Cardiac muscle cell (in vitro differentiated cells and primary cell): ENCODE measurements at regions not wholly inside any gene's neighbourhood (a gene's known extent, or its start where the extent isn't known, plus 50 kb on each side); places are given as distances from the start of the nearest gene placed in this dataset.
A peak's percentile ranks its signal among the peaks of the same experiment; 100 is the strongest.

Source experiments
- DNase-seq, 2 donors: peaks; one replicate each; pipeline versions ENCODE4 v3.0.0 to v3.0.0-alpha.2; 2010 to 2017; ENCODE audit warnings: low read depth in 1 of 2, low spot score in 1 of 2
- H3K27ac ChIP-seq: fragments of 200-600 bp; sonication (generic); 2 replicates; pipeline ENCODE4 v1.5.1; 2016
- H3K27me3 ChIP-seq: fragments of 200-600 bp; sonication (generic); 2 replicates; pipeline ENCODE4 v1.6.0; 2016; ENCODE audit warnings: control low read depth
- H3K36me3 ChIP-seq: fragments of 200-600 bp; sonication (generic); 2 replicates; pipeline ENCODE4 v1.5.1; 2016; ENCODE audit warnings: control low read depth
- H3K4me1 ChIP-seq: fragments of 200-600 bp; sonication (generic); 2 replicates; pipeline ENCODE4 v1.8.1; 2017; ENCODE audit warnings: low read depth, mild to moderate bottlenecking, mixed run types
- H3K4me3 ChIP-seq: fragments of 200-600 bp; sonication (generic); 2 replicates; pipeline ENCODE4 v1.5.1; 2016; ENCODE audit warnings: mild to moderate bottlenecking
- H3K9me3 ChIP-seq: fragments of 200-600 bp; sonication (generic); 2 replicates; pipeline ENCODE4 v1.5.1; 2017; ENCODE audit warnings: low read depth, mild to moderate bottlenecking, control low read depth
- TF ChIP-seq, protein P1 (sequence below): IDR thresholded peaks from 2 replicates; pipeline ENCODE4 v1.5.1; 2012; ENCODE audit warnings: low read depth, mild to moderate bottlenecking, low read length

DNA sequence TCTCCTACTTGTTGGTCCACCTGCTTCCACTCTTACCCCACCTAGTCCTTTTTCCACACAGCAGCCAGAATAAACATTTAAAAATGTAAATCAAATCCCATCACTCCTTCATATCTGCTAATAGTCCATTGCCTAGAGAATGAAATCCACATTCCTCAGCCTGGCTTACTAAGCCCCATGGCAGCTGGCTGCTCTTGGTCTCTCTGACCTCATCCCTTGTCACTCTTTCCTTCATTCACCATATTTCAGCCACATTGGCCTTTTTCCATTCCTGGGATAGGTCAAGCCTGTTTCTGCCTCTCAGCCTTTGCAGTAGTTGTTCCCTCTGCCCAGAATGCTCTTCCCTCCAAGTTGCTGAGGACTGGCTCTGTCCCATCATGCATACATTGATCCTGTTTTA, 512.8 kb downstream of the INSC start:
- TF ChIP-seq, protein P1, sequence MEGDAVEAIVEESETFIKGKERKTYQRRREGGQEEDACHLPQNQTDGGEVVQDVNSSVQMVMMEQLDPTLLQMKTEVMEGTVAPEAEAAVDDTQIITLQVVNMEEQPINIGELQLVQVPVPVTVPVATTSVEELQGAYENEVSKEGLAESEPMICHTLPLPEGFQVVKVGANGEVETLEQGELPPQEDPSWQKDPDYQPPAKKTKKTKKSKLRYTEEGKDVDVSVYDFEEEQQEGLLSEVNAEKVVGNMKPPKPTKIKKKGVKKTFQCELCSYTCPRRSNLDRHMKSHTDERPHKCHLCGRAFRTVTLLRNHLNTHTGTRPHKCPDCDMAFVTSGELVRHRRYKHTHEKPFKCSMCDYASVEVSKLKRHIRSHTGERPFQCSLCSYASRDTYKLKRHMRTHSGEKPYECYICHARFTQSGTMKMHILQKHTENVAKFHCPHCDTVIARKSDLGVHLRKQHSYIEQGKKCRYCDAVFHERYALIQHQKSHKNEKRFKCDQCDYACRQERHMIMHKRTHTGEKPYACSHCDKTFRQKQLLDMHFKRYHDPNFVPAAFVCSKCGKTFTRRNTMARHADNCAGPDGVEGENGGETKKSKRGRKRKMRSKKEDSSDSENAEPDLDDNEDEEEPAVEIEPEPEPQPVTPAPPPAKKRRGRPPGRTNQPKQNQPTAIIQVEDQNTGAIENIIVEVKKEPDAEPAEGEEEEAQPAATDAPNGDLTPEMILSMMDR = no peak
- no peak for DNase-seq
- Histone ChIP-seq H3K27ac (no peak overlapping the region), H3K9me3 (no peaks in the 10 kb centered on the region), H3K4me3 (no peak overlapping the region), H3K27me3 (no peaks in the 10 kb centered on the region), H3K4me1 (peaks cover 13% of the 10 kb centered on the region), H3K36me3 (no peaks in the 10 kb centered on the region)

DNA sequence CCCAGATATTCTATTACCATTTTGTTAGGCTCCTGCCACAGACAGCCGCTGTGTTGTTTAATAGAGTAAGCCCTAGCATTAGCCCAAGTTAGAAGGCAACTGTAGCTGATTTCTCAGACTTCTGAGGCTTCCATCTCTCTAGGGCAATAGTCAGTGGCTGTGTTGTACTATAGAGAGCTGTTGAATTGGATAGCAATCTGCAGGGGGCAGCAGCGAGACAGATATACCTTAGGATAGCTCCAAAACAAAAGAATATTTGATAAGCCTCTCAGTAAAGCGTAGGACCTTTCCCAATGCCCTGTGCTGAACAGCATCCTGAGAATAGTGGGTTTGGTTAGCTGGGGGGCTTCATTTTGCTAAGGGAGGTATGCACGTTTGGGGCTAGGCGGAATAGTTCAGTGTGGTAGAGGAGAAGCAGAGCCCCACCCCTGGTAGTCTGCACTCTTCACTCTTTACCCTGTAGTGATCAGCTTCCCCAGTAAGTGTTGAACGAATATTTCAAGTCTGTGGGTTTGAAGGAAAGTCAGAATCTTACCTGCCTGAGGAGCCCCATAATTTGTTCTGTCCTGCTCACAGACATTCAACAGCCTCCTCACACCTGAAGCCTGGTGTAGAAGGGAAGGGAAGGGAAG, 515.1 kb downstream of the INSC start:
- H3K27ac ChIP-seq = no peak overlapping the region
- no peaks in the 10 kb centered on the region for H3K27me3 ChIP-seq
- no peaks in the 10 kb centered on the region for H3K9me3 ChIP-seq
- TF ChIP-seq, protein P1 = peak; percentile 44
- H3K4me3 ChIP-seq = no peak overlapping the region
- DNase-seq = peak; percentile 39 to 47
- no peaks in the 10 kb centered on the region for H3K36me3 ChIP-seq
- peaks cover 6% of the 10 kb centered on the region for H3K4me1 ChIP-seq

DNA sequence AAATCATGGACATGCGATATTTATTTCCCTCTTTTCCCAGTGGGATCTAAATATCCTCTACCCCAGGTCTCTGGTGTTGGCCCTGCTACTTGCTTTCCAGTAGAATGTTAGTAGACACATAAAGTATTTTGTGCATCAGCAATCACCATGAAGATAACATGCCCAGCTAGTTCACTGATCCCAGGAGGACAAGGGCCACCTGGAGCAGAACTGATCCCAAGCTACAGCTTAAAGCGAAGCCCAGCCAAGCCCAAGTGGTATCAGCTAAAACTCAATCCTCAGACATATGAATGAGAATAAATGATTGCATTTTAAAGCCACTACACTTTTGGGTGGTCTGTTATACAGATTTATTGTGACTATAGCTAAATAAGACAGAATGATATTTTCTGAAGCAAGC, 516.2 kb downstream of the INSC start:
- H3K4me1 ChIP-seq = no peaks in the 10 kb centered on the region
- TF ChIP-seq, protein P1 = no peak
- H3K9me3 ChIP-seq = no peaks in the 10 kb centered on the region
- DNase-seq = no peak
- H3K27ac ChIP-seq = no peak overlapping the region
- H3K27me3 ChIP-seq = no peaks in the 10 kb centered on the region
- no peak overlapping the region for H3K4me3 ChIP-seq
- H3K36me3 ChIP-seq = no peaks in the 10 kb centered on the region

DNA sequence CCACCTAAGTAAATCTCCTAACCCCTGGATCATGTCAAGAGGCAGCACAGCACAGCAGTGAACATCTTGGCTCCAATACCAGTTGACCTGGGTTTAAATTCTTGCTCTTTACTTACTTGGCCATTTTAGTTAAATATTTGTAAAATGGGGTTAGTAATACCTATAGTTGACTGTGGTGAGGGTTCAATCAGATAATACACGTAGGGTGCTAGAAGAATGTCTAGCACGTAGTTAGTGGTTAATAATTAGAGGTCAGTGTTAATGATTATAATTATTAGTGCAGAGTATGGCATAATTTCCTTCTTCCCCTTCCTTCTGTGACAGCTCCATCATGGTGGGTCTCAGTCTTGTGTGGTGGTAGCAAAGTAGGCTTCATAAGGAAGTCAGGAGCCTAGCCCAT, 520.8 kb downstream of the INSC start:
- Histone ChIP-seq H3K27me3 (no peaks in the 10 kb centered on the region), H3K4me3 (no peak overlapping the region), H3K36me3 (no peaks in the 10 kb centered on the region), H3K9me3 (no peaks in the 10 kb centered on the region), H3K4me1 (no peaks in the 10 kb centered on the region), H3K27ac (no peak overlapping the region)
- DNase-seq = no peak
- TF ChIP-seq, protein P1 = no peak

DNA sequence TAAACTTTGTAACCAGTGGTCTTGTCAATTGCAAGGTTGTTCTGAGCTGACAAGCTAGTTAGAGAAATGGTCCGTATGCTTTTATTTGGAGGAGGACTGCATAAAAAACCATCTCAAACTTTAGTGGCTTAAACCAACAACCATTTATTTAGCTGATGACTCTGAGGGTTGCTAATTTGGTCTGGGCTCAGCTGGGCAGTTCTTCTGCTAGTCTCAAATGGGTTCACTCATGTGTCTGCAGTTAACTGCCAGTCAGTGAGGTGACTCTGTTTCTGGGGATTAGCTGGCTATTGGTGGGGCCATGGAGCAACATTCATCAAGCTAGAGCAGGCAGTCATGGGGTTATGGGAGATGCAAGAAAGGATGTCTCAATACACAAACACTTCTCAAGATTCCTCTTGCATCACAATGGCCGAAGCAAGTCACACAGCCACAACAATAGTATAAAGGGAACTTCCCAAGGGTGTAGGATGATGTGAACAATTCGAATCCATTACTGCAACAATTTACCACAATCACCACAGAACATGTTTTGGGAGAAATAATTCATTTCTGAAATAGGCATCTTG, 521.9 kb downstream of the INSC start:
- no peak for DNase-seq

More for the DNA sequence above, 521.9 kb downstream of the INSC start:
- H3K9me3 ChIP-seq = no peaks in the 10 kb centered on the region
- H3K27ac ChIP-seq = no peak overlapping the region
- H3K4me1 ChIP-seq = no peaks in the 10 kb centered on the region
- H3K27me3 ChIP-seq = no peaks in the 10 kb centered on the region
- no peaks in the 10 kb centered on the region for H3K36me3 ChIP-seq
- TF ChIP-seq, protein P1 = no peak
- H3K4me3 ChIP-seq = no peak overlapping the region
